IMR-90 (cell line): ENCODE measurements at regions not wholly inside any gene's neighbourhood (a gene's known extent, or its start where the extent isn't known, plus 50 kb on each side); places are given as distances from the start of the nearest gene placed in this dataset.

Source experiments
- ATAC-seq: fragments of 200-7000 bp; cut with Tn5 transposase; 2 replicates; pipeline ENCODE4 v1.9.1; 2020; ENCODE audit warnings: low read depth, mild to moderate bottlenecking, moderate library complexity
- BruUV-seq: library from RNA; stranded (reverse); fragments of 400-500 nt; replicated peaks from 2 replicates; lab custom pipeline; 2021; lab: Mats Ljungman, UMichigan
- CTCF ChIA-PET: fragments of 300-600 bp; formaldehyde crosslinking; extraction: SDS; loops from one replicate; lab custom pipeline; 2021; ENCODE audit warnings: antibody characterized with exemption; lab: Yijun Ruan, JAX
- POLR2A ChIA-PET: fragments of 300-600 bp; sonication (Branson Sonifier 250); formaldehyde crosslinking; loops from one replicate; lab custom pipeline; 2022; ENCODE audit warnings: antibody characterized with exemption; ENCODE audit not compliant: unreplicated experiment; lab: Charles Lee
- DNase-seq: peaks from one replicate; pipeline ENCODE4 v3.0.0; 2013
- H2AFZ ChIP-seq: replicated peaks from 2 replicates; pipeline ENCODE3; 2013; ENCODE audit warnings: low read length, mild to moderate bottlenecking; ENCODE audit not compliant: poor library complexity
- H2AK5ac ChIP-seq: 2 replicates; pipeline ENCODE4 v1.6.1; 2013; ENCODE audit warnings: low read depth, low read length, inconsistent platforms
- H2AK9ac ChIP-seq: replicated peaks from 2 replicates; pipeline ENCODE3; 2013; ENCODE audit warnings: mild to moderate bottlenecking, low read depth, low read length, moderate library complexity; ENCODE audit not compliant: poor library complexity
- H2BK120ac ChIP-seq: 2 replicates; pipeline ENCODE4 v1.6.1; 2013; ENCODE audit warnings: low read depth, low read length, inconsistent platforms
- H2BK15ac ChIP-seq: 3 replicates; pipeline ENCODE4 v1.6.1; 2013; ENCODE audit warnings: low read depth, low read length, inconsistent platforms
- H2BK20ac ChIP-seq: 2 replicates; pipeline ENCODE4 v1.6.1; 2013; ENCODE audit warnings: low read depth, mild to moderate bottlenecking, inconsistent platforms, low read length, moderate library complexity
- H2BK5ac ChIP-seq: 2 replicates; pipeline ENCODE4 v1.6.1; 2013; ENCODE audit warnings: mild to moderate bottlenecking, low read depth, low read length, inconsistent platforms; ENCODE audit not compliant: poor library complexity, severe bottlenecking
- H3K14ac ChIP-seq: replicated peaks from 2 replicates; pipeline ENCODE4 v1.6.1; 2013; ENCODE audit warnings: low read depth, low read length, inconsistent platforms
- H3K18ac ChIP-seq: 2 replicates; pipeline ENCODE4 v1.6.1; 2013; ENCODE audit warnings: low read depth, low read length, control low read depth
- H3K23ac ChIP-seq: 2 replicates; pipeline ENCODE4 v1.6.1; 2013; ENCODE audit warnings: low read depth, low read length, inconsistent platforms
- H3K27ac ChIP-seq: 2 replicates; pipeline ENCODE4 v1.5.1; 2013; ENCODE audit warnings: mild to moderate bottlenecking, control low read depth, low read length; ENCODE audit not compliant: insufficient read depth
- H3K27me3 ChIP-seq: 2 replicates; pipeline ENCODE4 v1.6.1; 2013; ENCODE audit warnings: low read length; ENCODE audit not compliant: control insufficient read depth, insufficient read depth
- H3K36me3 ChIP-seq: 2 replicates; pipeline ENCODE4 v1.6.1; 2013; ENCODE audit warnings: low read length, mixed read lengths; ENCODE audit not compliant: control insufficient read depth, insufficient read depth
- H3K4ac ChIP-seq: 2 replicates; pipeline ENCODE4 v1.6.1; 2013; ENCODE audit warnings: low read depth, low read length, inconsistent platforms
- H3K4me1 ChIP-seq: 2 replicates; pipeline ENCODE4 v1.6.1; 2013; ENCODE audit warnings: low read length, mixed read lengths; ENCODE audit not compliant: control insufficient read depth, insufficient read depth
- H3K4me2 ChIP-seq: 2 replicates; pipeline ENCODE4 v1.6.1; 2013; ENCODE audit warnings: low read depth, mild to moderate bottlenecking, control low read depth, low read length, moderate library complexity
- H3K4me3 ChIP-seq: 2 replicates; pipeline ENCODE4 v1.5.1; 2013; ENCODE audit warnings: low read depth, mild to moderate bottlenecking, control low read depth, low read length, moderate library complexity; ENCODE audit not compliant: insufficient read depth
- H3K56ac ChIP-seq: 2 replicates; pipeline ENCODE4 v1.6.1; 2013; ENCODE audit warnings: low read length, inconsistent platforms; ENCODE audit not compliant: insufficient read depth; ENCODE audit errors: extremely low read depth
- H3K79me1 ChIP-seq, 2 experiments: 2 replicates each; pipeline ENCODE4 v1.6.1; 2013; ENCODE audit warnings: low read length in 2 of 2, inconsistent platforms in 1 of 2, low read depth in 1 of 2
- H3K9ac ChIP-seq: 2 replicates; pipeline ENCODE4 v1.6.1; 2013; ENCODE audit warnings: low read depth, low read length, control low read depth
- H3K9me1 ChIP-seq: 2 replicates; pipeline ENCODE4 v1.6.1; 2013; ENCODE audit warnings: low read length, inconsistent platforms; ENCODE audit not compliant: insufficient read depth
- H3K9me3 ChIP-seq: 2 replicates; pipeline ENCODE4 v1.6.1; 2013; ENCODE audit warnings: low read length; ENCODE audit not compliant: control insufficient read depth, insufficient read depth
- H4K20me1 ChIP-seq: 2 replicates; pipeline ENCODE4 v1.6.1; 2013; ENCODE audit warnings: low read length, inconsistent platforms; ENCODE audit not compliant: insufficient read depth
- H4K5ac ChIP-seq: 2 replicates; pipeline ENCODE4 v1.6.1; 2013; ENCODE audit warnings: mild to moderate bottlenecking, low read depth, low read length, control low read depth
- H4K8ac ChIP-seq, 2 experiments: 2 replicates each; pipeline ENCODE4 v1.6.1; 2013; ENCODE audit warnings: low read depth in 2 of 2, low read length in 2 of 2, control low read depth in 1 of 2, inconsistent platforms in 1 of 2
- H4K91ac ChIP-seq: 2 replicates; pipeline ENCODE4 v1.6.1; 2013; ENCODE audit warnings: low read depth, low read length, inconsistent platforms; ENCODE audit not compliant: insufficient read depth
- BHLHE40 ChIP-seq: fragments of 150-350 bp; IDR thresholded peaks from 2 replicates; pipeline ENCODE4 v1.6.1; 2016; ENCODE audit warnings: mild to moderate bottlenecking, low read depth, low read length
- MAZ ChIP-seq: IDR thresholded peaks from 2 replicates; pipeline ENCODE4 v1.6.1; 2012; ENCODE audit warnings: low read depth, mild to moderate bottlenecking, low read length, improper control_type of control experiment, moderate library complexity, borderline replicate concordance
- NFE2L2 ChIP-seq: fragments of 150-350 bp; IDR thresholded peaks from 2 replicates; pipeline ENCODE4 v1.6.1; 2016; ENCODE audit warnings: low read depth, mild to moderate bottlenecking, low read length
- RAD21 ChIP-seq: IDR thresholded peaks from 2 replicates; pipeline ENCODE4 v1.6.1; 2012; ENCODE audit warnings: low read length, improper control_type of control experiment
- RCOR1 ChIP-seq: IDR thresholded peaks from 2 replicates; pipeline ENCODE4 v1.6.1; 2012; ENCODE audit warnings: mild to moderate bottlenecking, low read length, improper control_type of control experiment; ENCODE audit not compliant: insufficient replicate concordance
- RFX5 ChIP-seq: IDR thresholded peaks from 2 replicates; pipeline ENCODE4 v1.8.0; 2012; ENCODE audit warnings: low read depth, mild to moderate bottlenecking, low read length, moderate library complexity
- dilution Hi-C: fragments of 300-500 bp; cut with HindIII; formaldehyde crosslinking; loops from one replicate; pipeline ENCODE4 v1.14.3; 2018; ENCODE audit warnings: low sequenced_read_pairs; ENCODE audit not compliant: unreplicated experiment
- in situ Hi-C: fragments of 300-500 bp; cut with MboI; formaldehyde crosslinking; loops from 3 replicates; pipeline ENCODE4 v1.14.3; 2019; ENCODE audit warnings: low sequenced_read_pairs, inconsistent platforms, mixed read lengths
- intact Hi-C: fragments of 100-400 bp; cut with micrococcal nuclease; formaldehyde crosslinking; loops from 2 replicates; pipeline ENCODE4 v1.10.0; 2022
- TF ChIP-seq, protein P1 (sequence below): conservative IDR thresholded peaks from 2 replicates; pipeline ENCODE4 v1.5.1; 2012; ENCODE audit warnings: mild to moderate bottlenecking, low read depth, low read length, improper control_type of control experiment

DNA sequence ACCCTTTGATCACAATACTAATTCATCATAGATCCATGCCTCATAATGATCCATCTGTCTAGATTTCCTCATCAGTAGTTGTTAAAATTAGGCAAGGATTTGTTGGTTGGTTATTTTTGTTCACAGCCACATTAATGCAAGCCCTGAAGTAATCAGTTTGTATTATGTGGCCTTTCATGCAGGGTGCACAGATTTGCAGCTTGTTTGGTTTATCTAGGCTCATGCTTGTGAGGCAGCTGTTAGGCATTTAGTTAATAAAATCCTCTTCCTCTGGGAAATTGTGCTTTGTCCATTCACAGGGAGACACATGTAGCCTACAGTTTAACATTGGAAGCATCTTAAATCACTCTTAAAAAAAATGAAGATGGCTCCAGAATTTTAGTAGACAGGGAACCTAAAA, 162.8 kb upstream of the ZNF385D start:
- POLR2A ChIA-PET: no interaction called here
- H3K4me2 ChIP-seq: no peak overlapping the region
- H3K9me1 ChIP-seq: no peaks in the 10 kb centered on the region
- ATAC-seq (peak; percentile 86), DNase-seq (peak; percentile 72)
- H4K5ac ChIP-seq: no peak overlapping the region
- H2AFZ ChIP-seq: no peak overlapping the region
- H3K27me3 ChIP-seq: no peaks in the 10 kb centered on the region
- no peak overlapping the region for H2BK15ac ChIP-seq
- H3K79me1 ChIP-seq: no peaks in the 10 kb centered on the region
- H3K9me3 ChIP-seq: no peaks in the 10 kb centered on the region
- H4K91ac ChIP-seq: no peak overlapping the region
- no peaks in the 10 kb centered on the region for H3K36me3 ChIP-seq
- H3K9ac ChIP-seq: no peak overlapping the region
- in situ Hi-C loops (no loop called here), intact Hi-C loops (no loop called here), dilution Hi-C loops (no loop called here)
- no peak overlapping the region for H3K23ac ChIP-seq
- no peak overlapping the region for H2BK120ac ChIP-seq
- H3K4me1 ChIP-seq: no peaks in the 10 kb centered on the region
- H2AK5ac ChIP-seq: no peak overlapping the region
- CTCF ChIA-PET: no interaction called here
- H3K4ac ChIP-seq: no peak overlapping the region
- no peaks in the 10 kb centered on the region for H4K20me1 ChIP-seq
- TF ChIP-seq BHLHE40: no peak
- no peak for TF ChIP-seq RFX5
- no peak for TF ChIP-seq RAD21
- TF ChIP-seq, protein P1, sequence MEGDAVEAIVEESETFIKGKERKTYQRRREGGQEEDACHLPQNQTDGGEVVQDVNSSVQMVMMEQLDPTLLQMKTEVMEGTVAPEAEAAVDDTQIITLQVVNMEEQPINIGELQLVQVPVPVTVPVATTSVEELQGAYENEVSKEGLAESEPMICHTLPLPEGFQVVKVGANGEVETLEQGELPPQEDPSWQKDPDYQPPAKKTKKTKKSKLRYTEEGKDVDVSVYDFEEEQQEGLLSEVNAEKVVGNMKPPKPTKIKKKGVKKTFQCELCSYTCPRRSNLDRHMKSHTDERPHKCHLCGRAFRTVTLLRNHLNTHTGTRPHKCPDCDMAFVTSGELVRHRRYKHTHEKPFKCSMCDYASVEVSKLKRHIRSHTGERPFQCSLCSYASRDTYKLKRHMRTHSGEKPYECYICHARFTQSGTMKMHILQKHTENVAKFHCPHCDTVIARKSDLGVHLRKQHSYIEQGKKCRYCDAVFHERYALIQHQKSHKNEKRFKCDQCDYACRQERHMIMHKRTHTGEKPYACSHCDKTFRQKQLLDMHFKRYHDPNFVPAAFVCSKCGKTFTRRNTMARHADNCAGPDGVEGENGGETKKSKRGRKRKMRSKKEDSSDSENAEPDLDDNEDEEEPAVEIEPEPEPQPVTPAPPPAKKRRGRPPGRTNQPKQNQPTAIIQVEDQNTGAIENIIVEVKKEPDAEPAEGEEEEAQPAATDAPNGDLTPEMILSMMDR: no peak
- no peak for TF ChIP-seq RCOR1
- TF ChIP-seq MAZ: no peak
- no peak for TF ChIP-seq NFE2L2
- no peak overlapping the region for H4K8ac ChIP-seq
- H2BK20ac ChIP-seq: no peak overlapping the region
- no peak overlapping the region for H2AK9ac ChIP-seq
- no TSS peak for BruUV-seq
- H3K4me3 ChIP-seq: no peak overlapping the region
- no peak overlapping the region for H3K27ac ChIP-seq
- H2BK5ac ChIP-seq: no peak overlapping the region
- H3K18ac ChIP-seq: no peak overlapping the region
- no peak overlapping the region for H3K56ac ChIP-seq
- H3K14ac ChIP-seq: no peak overlapping the region
